Glutamatergic neuron (in vitro differentiated cells): ENCODE measurements at regions not wholly inside any gene's neighbourhood (a gene's known extent, or its start where the extent isn't known, plus 50 kb on each side); places are given as distances from the start of the nearest gene placed in this dataset.

Source experiments
- DNase-seq: peaks from one replicate; pipeline ENCODE4 v3.0.0; 2022
- H3K27ac Mint-ChIP-seq: one replicate; pipeline ENCODE4 v1.8.0; 2020; ENCODE audit warnings: mild to moderate bottlenecking, mixed read lengths, inconsistent platforms; ENCODE audit not compliant: unreplicated experiment
- H3K27me3 Mint-ChIP-seq: one replicate; pipeline ENCODE4 v1.8.0; 2020; ENCODE audit warnings: mild to moderate bottlenecking, moderate library complexity, mixed read lengths, inconsistent platforms; ENCODE audit not compliant: unreplicated experiment
- H3K36me3 Mint-ChIP-seq: one replicate; pipeline ENCODE4 v1.8.0; 2020; ENCODE audit warnings: mild to moderate bottlenecking, mixed read lengths, inconsistent platforms; ENCODE audit not compliant: unreplicated experiment
- H3K4me1 Mint-ChIP-seq: one replicate; pipeline ENCODE4 v1.8.0; 2020; ENCODE audit warnings: mild to moderate bottlenecking, low read depth, mixed read lengths, inconsistent platforms; ENCODE audit not compliant: unreplicated experiment
- H3K4me3 Mint-ChIP-seq: one replicate; pipeline ENCODE4 v1.8.0; 2020; ENCODE audit warnings: mild to moderate bottlenecking, mixed read lengths, inconsistent platforms; ENCODE audit not compliant: unreplicated experiment
- H3K9me3 Mint-ChIP-seq: one replicate; pipeline ENCODE4 v1.8.0; 2020; ENCODE audit warnings: mild to moderate bottlenecking, moderate library complexity, mixed read lengths, inconsistent platforms; ENCODE audit not compliant: unreplicated experiment
- CTCF ChIP-seq: fragments of 200-600 bp; sonication (generic); IDR thresholded peaks from one replicate; pipeline ENCODE4 v1.5.0; 2021; ENCODE audit not compliant: partially characterized antibody, unreplicated experiment

DNA sequence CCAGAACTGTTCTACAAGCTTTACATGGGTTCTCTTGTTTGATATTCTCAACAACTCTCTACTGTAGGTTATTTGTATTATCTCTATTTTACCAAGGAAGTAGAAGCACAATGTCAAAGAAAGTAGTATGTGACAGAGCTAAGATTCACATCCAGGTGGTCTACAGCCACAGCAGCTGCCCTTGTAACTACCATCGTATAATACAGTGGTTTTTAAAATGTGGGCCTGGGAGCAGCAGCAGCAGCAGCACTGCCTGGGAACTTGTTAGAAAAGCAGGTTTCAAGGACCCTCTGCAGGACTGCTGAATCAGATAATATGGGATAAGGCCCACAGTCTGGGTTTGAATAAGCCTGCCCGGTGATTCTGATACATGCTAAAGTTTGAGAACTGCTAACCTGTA lies 357.1 kb upstream of the SATB1 start:
- TF ChIP-seq CTCF: no peak
- DNase-seq: no peak
- no peaks in the 10 kb centered on the region for H3K4me1 Mint-ChIP-seq
- no peaks in the 10 kb centered on the region for H3K36me3 Mint-ChIP-seq
- H3K9me3 Mint-ChIP-seq: no peaks in the 10 kb centered on the region
- peaks cover 2% of the 10 kb centered on the region for H3K27me3 Mint-ChIP-seq
- no peak overlapping the region for H3K27ac Mint-ChIP-seq
- no peak overlapping the region for H3K4me3 Mint-ChIP-seq

GRCh38 chr3:18780959-18781358 lies 355.8 kb upstream of the SATB1 start:
- Mint-ChIP-seq H3K27me3 (peaks cover 2% of the 10 kb centered on the region), H3K9me3 (no peaks in the 10 kb centered on the region), H3K36me3 (no peaks in the 10 kb centered on the region), H3K27ac (no peak overlapping the region), H3K4me3 (no peak overlapping the region), H3K4me1 (no peaks in the 10 kb centered on the region)
- no peak for TF ChIP-seq CTCF
- no peak for DNase-seq

GRCh38 chr3:18779704-18780103 lies 354.6 kb upstream of the SATB1 start:
- no peak for DNase-seq
- no peak overlapping the region for H3K4me3 Mint-ChIP-seq
- H3K4me1 Mint-ChIP-seq: no peaks in the 10 kb centered on the region
- TF ChIP-seq CTCF: no peak
- peaks cover 2% of the 10 kb centered on the region for H3K27me3 Mint-ChIP-seq
- H3K9me3 Mint-ChIP-seq: no peaks in the 10 kb centered on the region
- no peaks in the 10 kb centered on the region for H3K36me3 Mint-ChIP-seq
- H3K27ac Mint-ChIP-seq: no peak overlapping the region

GRCh38 chr3:18778598-18778997 lies 353.5 kb upstream of the SATB1 start:
- Mint-ChIP-seq H3K4me3 (no peak overlapping the region), H3K9me3 (no peaks in the 10 kb centered on the region), H3K4me1 (no peaks in the 10 kb centered on the region), H3K27ac (no peak overlapping the region), H3K36me3 (no peaks in the 10 kb centered on the region), H3K27me3 (peaks cover 2% of the 10 kb centered on the region)
- DNase-seq: no peak
- no peak for TF ChIP-seq CTCF

- no peaks in the 10 kb centered on the region for H3K9me3 Mint-ChIP-seq
Measured at GRCh38 chr3:18778094-18778493, 353.0 kb upstream of the SATB1 start.

More at GRCh38 chr3:18778094-18778493, 353.0 kb upstream of the SATB1 start:
- no peak for DNase-seq
- Mint-ChIP-seq H3K36me3 (no peaks in the 10 kb centered on the region), H3K27ac (no peak overlapping the region), H3K4me3 (no peak overlapping the region), H3K4me1 (no peaks in the 10 kb centered on the region), H3K27me3 (peaks cover 2% of the 10 kb centered on the region)
- no peak for TF ChIP-seq CTCF
